MCF 10A (cell line): ENCODE measurements at regions not wholly inside any gene's neighbourhood (a gene's known extent, or its start where the extent isn't known, plus 50 kb on each side); places are given as distances from the start of the nearest gene placed in this dataset.

Experiments used
- BruUV-seq: library from RNA; stranded (reverse); fragments of 400-500 nt; replicated peaks from 2 replicates; lab custom pipeline; 2021; lab: Mats Ljungman, UMichigan
- CTCF ChIA-PET: fragments of 300-600 bp; sonication (Branson Sonifier 250); formaldehyde crosslinking; extraction: SDS; loops from one replicate; lab custom pipeline; 2021; ENCODE audit warnings: antibody characterized with exemption, inconsistent platforms; lab: Yijun Ruan, JAX
- POLR2A ChIA-PET: fragments of 300-600, 350-650 bp; sonication (Branson Sonifier 250); formaldehyde crosslinking; extraction: SDS; loops from one replicate; lab custom pipeline; 2020; ENCODE audit warnings: antibody characterized with exemption, inconsistent platforms; lab: Yijun Ruan, JAX
- DNase-seq: peaks from one replicate; pipeline ENCODE4 v3.0.0-alpha.2; 2018; ENCODE audit not compliant: unreplicated experiment
- H3K27ac Mint-ChIP-seq: one replicate; pipeline ENCODE4 v1.8.0; 2022; ENCODE audit warnings: mild to moderate bottlenecking, low read depth, mixed read lengths; ENCODE audit not compliant: unreplicated experiment
- H3K27me3 Mint-ChIP-seq: one replicate; pipeline ENCODE4 v1.8.0; 2022; ENCODE audit warnings: mixed read lengths; ENCODE audit not compliant: insufficient read depth, unreplicated experiment
- H3K36me3 Mint-ChIP-seq: one replicate; pipeline ENCODE4 v1.8.0; 2022; ENCODE audit warnings: mild to moderate bottlenecking, moderate library complexity, mixed read lengths; ENCODE audit not compliant: insufficient read depth, unreplicated experiment
- H3K4me1 Mint-ChIP-seq: one replicate; pipeline ENCODE4 v1.8.0; 2022; ENCODE audit warnings: mixed read lengths; ENCODE audit not compliant: insufficient read depth, unreplicated experiment
- H3K4me3 Mint-ChIP-seq: one replicate; pipeline ENCODE4 v1.8.0; 2022; ENCODE audit warnings: mild to moderate bottlenecking, moderate library complexity, mixed read lengths; ENCODE audit not compliant: unreplicated experiment
- H3K9me3 Mint-ChIP-seq: one replicate; pipeline ENCODE4 v1.8.0; 2022; ENCODE audit warnings: mixed read lengths; ENCODE audit not compliant: unreplicated experiment
- intact Hi-C: fragments of 100-400 bp; cut with micrococcal nuclease; formaldehyde crosslinking; loops from 2 replicates; pipeline ENCODE4 v1.14.1; 2022
- TF ChIP-seq, protein P1 (sequence below): fragments of 200-600 bp; IDR thresholded peaks from one replicate; pipeline ENCODE4 v1.8.0; 2022; ENCODE audit warnings: antibody characterized with exemption, mild to moderate bottlenecking; ENCODE audit not compliant: unreplicated experiment

DNA sequence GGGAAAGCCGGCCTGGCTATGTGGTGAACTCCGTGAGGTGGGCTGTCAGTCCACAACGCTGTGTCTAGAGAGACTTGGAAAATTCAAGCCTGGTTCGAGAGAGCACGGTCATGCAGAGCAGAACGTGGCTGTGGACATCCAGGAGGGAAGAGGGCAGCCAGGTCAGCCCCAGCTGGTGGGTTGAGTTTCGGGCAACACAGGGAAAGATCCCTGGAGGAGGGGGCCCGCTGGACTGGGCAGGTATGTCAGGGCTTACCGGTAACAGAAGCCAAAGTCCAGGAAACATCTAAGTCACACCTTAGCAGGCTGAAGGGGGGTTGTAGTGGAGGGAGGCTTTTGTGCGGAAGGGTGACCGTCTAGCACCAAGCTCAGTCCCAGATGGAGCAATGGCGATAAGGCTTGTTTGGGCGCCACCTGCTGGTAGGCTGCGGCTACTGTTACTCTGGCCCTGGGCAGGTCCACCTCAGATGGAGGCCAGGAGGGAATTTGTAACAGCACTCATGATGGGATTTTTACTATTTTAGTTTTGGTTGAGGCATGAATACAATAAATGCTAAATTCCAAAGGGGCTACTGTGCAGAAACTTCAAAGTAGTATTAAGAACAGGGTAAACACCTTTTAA, 143.3 kb upstream of the ZNF644 start:
- H3K27ac Mint-ChIP-seq = peak overlapping the region; percentile 43
- H3K4me1 Mint-ChIP-seq = no peaks in the 10 kb centered on the region
- no peak overlapping the region for H3K4me3 Mint-ChIP-seq
- no peaks in the 10 kb centered on the region for H3K27me3 Mint-ChIP-seq
- DNase-seq = peak; percentile 76
- ChIA-PET POLR2A (interaction anchor here (0.7 kb wide), 1 partner anchor 11 kb away, joined by 3 read pairs; no protein-coding TSS in a partner anchor), CTCF (interaction anchor here (0.6 to 6.0 kb wide), 85 partner anchors 10 to 1556 kb away, joined by 3 to 181 read pairs (median 5); partner anchors contain the start of gene HFM1)
- TF ChIP-seq, protein P1, sequence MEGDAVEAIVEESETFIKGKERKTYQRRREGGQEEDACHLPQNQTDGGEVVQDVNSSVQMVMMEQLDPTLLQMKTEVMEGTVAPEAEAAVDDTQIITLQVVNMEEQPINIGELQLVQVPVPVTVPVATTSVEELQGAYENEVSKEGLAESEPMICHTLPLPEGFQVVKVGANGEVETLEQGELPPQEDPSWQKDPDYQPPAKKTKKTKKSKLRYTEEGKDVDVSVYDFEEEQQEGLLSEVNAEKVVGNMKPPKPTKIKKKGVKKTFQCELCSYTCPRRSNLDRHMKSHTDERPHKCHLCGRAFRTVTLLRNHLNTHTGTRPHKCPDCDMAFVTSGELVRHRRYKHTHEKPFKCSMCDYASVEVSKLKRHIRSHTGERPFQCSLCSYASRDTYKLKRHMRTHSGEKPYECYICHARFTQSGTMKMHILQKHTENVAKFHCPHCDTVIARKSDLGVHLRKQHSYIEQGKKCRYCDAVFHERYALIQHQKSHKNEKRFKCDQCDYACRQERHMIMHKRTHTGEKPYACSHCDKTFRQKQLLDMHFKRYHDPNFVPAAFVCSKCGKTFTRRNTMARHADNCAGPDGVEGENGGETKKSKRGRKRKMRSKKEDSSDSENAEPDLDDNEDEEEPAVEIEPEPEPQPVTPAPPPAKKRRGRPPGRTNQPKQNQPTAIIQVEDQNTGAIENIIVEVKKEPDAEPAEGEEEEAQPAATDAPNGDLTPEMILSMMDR = peak; percentile 82
- H3K36me3 Mint-ChIP-seq = no peaks in the 10 kb centered on the region
- intact Hi-C loops = loop anchor here (1.0 to 10.0 kb wide), 4 partner anchors 203 to 1032 kb away; partner anchors contain the start of gene CDC7
- no peaks in the 10 kb centered on the region for H3K9me3 Mint-ChIP-seq
- BruUV-seq = no TSS peak

DNA sequence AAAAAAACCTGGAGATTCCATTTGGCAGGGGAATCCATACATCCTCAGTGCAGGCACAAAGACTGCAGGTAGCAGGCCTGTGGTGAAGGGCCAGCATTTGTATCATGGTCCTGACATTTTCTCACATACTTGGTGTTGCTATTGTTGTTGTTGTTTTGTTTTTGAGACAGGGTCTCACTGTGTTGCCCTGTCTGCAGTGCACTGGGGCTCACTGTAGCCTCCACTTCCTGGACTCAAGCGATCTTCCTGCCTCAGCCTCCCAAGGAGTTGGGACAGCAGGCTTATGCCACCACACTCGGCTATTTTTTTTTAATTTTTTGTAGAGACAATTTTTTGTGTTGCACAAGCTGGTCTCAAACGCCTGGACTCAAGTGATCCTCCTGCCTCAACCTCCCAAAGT, 140.8 kb upstream of the ZNF644 start:
- BruUV-seq = no TSS peak
- H3K9me3 Mint-ChIP-seq = no peaks in the 10 kb centered on the region
- no peak overlapping the region for H3K4me3 Mint-ChIP-seq
- no peak for DNase-seq
- H3K27me3 Mint-ChIP-seq = no peaks in the 10 kb centered on the region
- no peak overlapping the region for H3K27ac Mint-ChIP-seq
- TF ChIP-seq, protein P1 = no peak
- ChIA-PET POLR2A (no interaction called here), CTCF (interaction anchor here (0.6 to 6.0 kb wide), 4 partner anchors 118 to 1383 kb away, joined by 3 to 181 read pairs (median 3); no protein-coding TSS in a partner anchor)
- intact Hi-C loops = loop anchor here (10.0 kb wide), 1 partner anchor 342 kb away; the partner anchor contains the start of gene CDC7
- no peaks in the 10 kb centered on the region for H3K36me3 Mint-ChIP-seq
- H3K4me1 Mint-ChIP-seq = no peaks in the 10 kb centered on the region

DNA sequence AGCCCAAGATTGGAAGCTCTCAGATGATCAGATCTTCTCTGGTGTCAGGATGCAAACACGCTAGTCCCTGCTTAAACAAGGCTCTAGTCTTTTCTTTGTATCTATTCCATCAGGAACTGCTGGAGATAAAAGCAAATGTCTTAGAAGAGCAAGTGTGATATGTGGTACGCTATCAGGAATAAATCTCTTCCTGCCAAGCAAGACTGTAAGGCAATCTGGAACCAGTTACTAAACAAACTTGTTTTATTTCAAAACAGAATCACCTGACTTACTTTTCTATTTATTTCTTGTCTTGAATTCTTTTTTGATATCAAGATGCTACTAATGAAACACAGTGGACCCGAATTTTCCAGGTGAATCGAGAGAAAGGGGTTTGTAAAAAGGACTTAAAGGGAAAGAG, 139.9 kb upstream of the ZNF644 start:
- no peaks in the 10 kb centered on the region for H3K36me3 Mint-ChIP-seq
- no peaks in the 10 kb centered on the region for H3K9me3 Mint-ChIP-seq
- DNase-seq = no peak
- peaks cover 3% of the 10 kb centered on the region for H3K27me3 Mint-ChIP-seq
- POLR2A ChIA-PET = no interaction called here
- no peak overlapping the region for H3K4me3 Mint-ChIP-seq
- TF ChIP-seq, protein P1 = no peak
- no TSS peak for BruUV-seq
- intact Hi-C loops = loop anchor here (10.0 kb wide), 1 partner anchor 343 kb away; the partner anchor contains the start of gene CDC7
- CTCF ChIA-PET = interaction anchor here (0.6 kb wide), 1 partner anchor 1717 kb away, joined by 3 read pairs; no protein-coding TSS in a partner anchor
- H3K27ac Mint-ChIP-seq = no peak overlapping the region
- H3K4me1 Mint-ChIP-seq = no peaks in the 10 kb centered on the region

DNA sequence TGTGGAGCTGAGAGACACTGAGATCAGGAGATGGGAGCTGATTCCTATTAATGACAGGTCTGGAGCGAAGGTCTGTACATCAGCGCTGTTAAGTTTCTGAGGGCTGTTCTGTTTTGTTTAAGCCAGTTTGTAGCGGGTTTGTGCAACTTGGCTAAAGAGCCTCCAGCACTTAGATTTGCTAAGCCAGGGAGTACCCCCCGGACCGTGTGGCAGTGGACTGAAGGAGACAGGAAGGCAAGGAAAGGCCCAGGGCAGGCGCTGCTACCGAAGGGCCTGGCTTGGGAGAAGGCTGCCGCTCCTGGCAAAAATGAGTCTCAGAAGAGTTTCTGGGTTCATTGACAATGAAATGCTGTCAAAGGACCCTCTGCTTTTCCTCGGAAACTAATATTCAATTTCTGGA, 139.3 kb upstream of the ZNF644 start:
- POLR2A ChIA-PET = no interaction called here
- no peak for DNase-seq
- Mint-ChIP-seq H3K4me3 (no peak overlapping the region), H3K27me3 (peaks cover 9% of the 10 kb centered on the region), H3K9me3 (no peaks in the 10 kb centered on the region), H3K27ac (no peak overlapping the region), H3K36me3 (no peaks in the 10 kb centered on the region), H3K4me1 (no peaks in the 10 kb centered on the region)
- CTCF ChIA-PET = no interaction called here
- TF ChIP-seq, protein P1 = no peak
- no TSS peak for BruUV-seq
- intact Hi-C loops = loop anchor here (10.0 kb wide), 1 partner anchor 344 kb away; the partner anchor contains the start of gene CDC7
